ENCODE measurements at regions not wholly inside any gene's neighbourhood (a gene's known extent, or its start where the extent isn't known, plus 50 kb on each side); places are given as distances from the start of the nearest gene placed in this dataset.

DNA sequence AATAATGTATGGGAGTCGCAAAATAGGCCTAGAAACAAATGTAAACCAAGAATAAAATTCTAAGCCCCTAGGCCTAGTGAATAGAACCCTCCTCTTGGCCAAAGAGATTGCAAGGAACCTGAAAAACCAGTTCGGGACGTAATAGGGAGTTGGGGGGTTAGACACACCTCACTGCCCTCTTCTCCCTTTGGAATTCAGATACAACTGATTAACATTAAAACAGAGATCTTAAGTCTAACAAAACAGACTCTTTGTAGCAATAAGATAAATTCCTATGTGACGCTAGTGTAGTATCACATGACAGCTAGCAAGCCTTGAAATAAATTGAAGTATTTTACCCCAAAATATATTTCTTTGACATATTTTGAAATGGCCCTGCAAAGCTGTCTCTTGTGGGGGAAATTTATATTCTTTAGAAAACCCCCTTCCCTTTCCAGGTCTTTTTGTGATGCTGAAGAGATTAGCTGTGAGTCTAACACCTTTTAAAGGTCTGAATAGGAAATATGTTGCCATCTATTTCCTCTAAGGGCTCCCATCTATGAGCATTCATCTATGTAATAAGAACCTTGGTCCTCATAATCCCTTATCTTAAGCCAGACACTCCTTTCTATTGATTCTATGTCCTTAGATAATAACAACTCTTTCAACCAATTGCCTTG, 623.4 kb upstream of the NRG3 start:
- TF ChIP-seq, protein P1, sequence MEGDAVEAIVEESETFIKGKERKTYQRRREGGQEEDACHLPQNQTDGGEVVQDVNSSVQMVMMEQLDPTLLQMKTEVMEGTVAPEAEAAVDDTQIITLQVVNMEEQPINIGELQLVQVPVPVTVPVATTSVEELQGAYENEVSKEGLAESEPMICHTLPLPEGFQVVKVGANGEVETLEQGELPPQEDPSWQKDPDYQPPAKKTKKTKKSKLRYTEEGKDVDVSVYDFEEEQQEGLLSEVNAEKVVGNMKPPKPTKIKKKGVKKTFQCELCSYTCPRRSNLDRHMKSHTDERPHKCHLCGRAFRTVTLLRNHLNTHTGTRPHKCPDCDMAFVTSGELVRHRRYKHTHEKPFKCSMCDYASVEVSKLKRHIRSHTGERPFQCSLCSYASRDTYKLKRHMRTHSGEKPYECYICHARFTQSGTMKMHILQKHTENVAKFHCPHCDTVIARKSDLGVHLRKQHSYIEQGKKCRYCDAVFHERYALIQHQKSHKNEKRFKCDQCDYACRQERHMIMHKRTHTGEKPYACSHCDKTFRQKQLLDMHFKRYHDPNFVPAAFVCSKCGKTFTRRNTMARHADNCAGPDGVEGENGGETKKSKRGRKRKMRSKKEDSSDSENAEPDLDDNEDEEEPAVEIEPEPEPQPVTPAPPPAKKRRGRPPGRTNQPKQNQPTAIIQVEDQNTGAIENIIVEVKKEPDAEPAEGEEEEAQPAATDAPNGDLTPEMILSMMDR (IDR thresholded peaks at IDR 0.05) = no peak
- TF ChIP-seq POLR2AphosphoS5 (IDR thresholded peaks at IDR 0.05) = no peak

Measured in esophagus muscularis mucosa (tissue), 3 donors.